ENCODE measurements at regions not wholly inside any gene's neighbourhood (a gene's known extent, or its start where the extent isn't known, plus 50 kb on each side); places are given as distances from the start of the nearest gene placed in this dataset.

DNA sequence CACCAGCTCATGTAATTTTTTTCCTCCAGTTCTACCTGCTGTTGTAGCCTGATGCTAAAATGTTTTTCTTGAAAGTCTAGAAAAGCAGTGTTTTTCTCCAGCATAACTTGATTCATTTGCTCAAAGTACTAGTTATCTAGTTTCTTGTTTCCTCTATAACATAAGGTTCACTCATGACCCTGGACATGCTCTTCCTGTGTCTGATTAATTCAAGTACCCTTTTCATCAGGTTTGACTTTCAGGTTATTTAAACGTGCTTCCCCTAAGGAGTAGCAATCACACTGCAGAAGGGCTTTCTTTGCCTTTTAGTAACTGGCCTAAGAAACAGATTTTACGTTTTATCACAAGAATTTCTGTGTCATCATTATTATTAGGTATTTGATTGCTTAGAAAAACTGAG, 66.8 kb upstream of the EGFL6 start:
- Histone ChIP-seq H3K4me1 (ENCODE audit: insufficient read depth, low read length) (no peaks in the 10 kb centered on the region), H3K9ac (ENCODE audit: insufficient read depth, low read depth, low read length) (no peak overlapping the region), H3K9me3 (ENCODE audit: low read length) (no peaks in the 10 kb centered on the region), H3K79me2 (ENCODE audit: insufficient read depth, low read length) (no peaks in the 10 kb centered on the region), H2AFZ (ENCODE audit: low read length) (no peak overlapping the region), H3K27me3 (ENCODE audit: control insufficient read depth in 1 of 2, insufficient read depth in 2 of 2, low read length in 2 of 2) (no peaks in the 10 kb centered on the region), H3K4me3 (replicated peaks in 1 of 3; ENCODE audit: insufficient read depth in 1 of 3, low read depth in 2 of 3, low read length in 3 of 3) (no peak overlapping the region), H3K36me3 (replicated peaks in 1 of 2; ENCODE audit: control insufficient read depth in 1 of 2, insufficient read depth in 2 of 2, low read length in 2 of 2) (no peaks in the 10 kb centered on the region), H3K4me2 (ENCODE audit: low read depth, low read length) (no peak overlapping the region), H3K27ac (ENCODE audit: extremely low read length, insufficient read depth, low read length) (no peak overlapping the region), H4K20me1 (ENCODE audit: insufficient read depth, low read length) (no peaks in the 10 kb centered on the region)
- intact Hi-C loops (cut with micrococcal nuclease; ENCODE audit: unreplicated experiment), result loop anchor here (10.0 kb wide), 1 partner anchor 232 kb away; the partner anchor contains the start of genes OFD1 and TRAPPC2
- DNase-seq (ENCODE audit: low spot score) (no peak), ATAC-seq (no peak), FAIRE-seq (no peak)
- WGBS (ENCODE audit: low lambda C conversion rate), result 0% methylated on average over 2 of the region's 2 CpGs
- no peak for TF ChIP-seq HOXA5 (CRISPR knock-in tag; IDR thresholded peaks at IDR 0.05)
- no peak for TF ChIP-seq RXRA (CRISPR knock-in tag; IDR thresholded peaks at IDR 0.05)
- no peak for TF ChIP-seq FOSL1 (CRISPR knock-in tag; IDR thresholded peaks at IDR 0.05; ENCODE audit: borderline replicate concordance)
- TF ChIP-seq SNRNP70 (IDR thresholded peaks at IDR 0.05; ENCODE audit: low read depth, low read length), result no peak
- no peak for TF ChIP-seq NR2F2 (IDR thresholded peaks at IDR 0.05; ENCODE audit: borderline replicate concordance, low read depth)
- no peak for TF ChIP-seq ZNF749 (CRISPR knock-in tag; IDR thresholded peaks at IDR 0.05; ENCODE audit: borderline replicate concordance)
- no peak for TF ChIP-seq PTBP1 (IDR thresholded peaks at IDR 0.05; ENCODE audit: low read depth, low read length, poor library complexity, severe bottlenecking)
- TF ChIP-seq PAX8 (CRISPR knock-in tag; IDR thresholded peaks at IDR 0.05; ENCODE audit: borderline replicate concordance), result no peak
- no peak for TF ChIP-seq CC2D1A (CRISPR knock-in tag; IDR thresholded peaks at IDR 0.05)
- TF ChIP-seq ZNF678 (CRISPR knock-in tag; IDR thresholded peaks at IDR 0.05), result no peak
- no peak for TF ChIP-seq KDM4B (CRISPR knock-in tag; IDR thresholded peaks at IDR 0.05)
- no peak for TF ChIP-seq ELF1 (CRISPR knock-in tag; IDR thresholded peaks at IDR 0.05)
- no peak for TF ChIP-seq ZBTB7A (CRISPR knock-in tag; IDR thresholded peaks at IDR 0.05)
- no peak for TF ChIP-seq POLR2A (IDR thresholded peaks at IDR 0.05; ENCODE audit: insufficient read depth in 1 of 2, low read depth in 2 of 2, low read length in 2 of 2)
- no peak for TF ChIP-seq RBAK (CRISPR knock-in tag; IDR thresholded peaks at IDR 0.05)
- TF ChIP-seq FIP1L1 (IDR thresholded peaks at IDR 0.05; ENCODE audit: borderline replicate concordance, insufficient read depth, low read depth, low read length), result no peak
- ChIA-PET CTCF (ENCODE audit: low intra/inter-chr PET ratio, low total read pairs) (no interaction called here), POLR2A (no interaction called here)
- in situ Hi-C loops (cut with HindIII; ENCODE audit: extremely low pct_ligation_motif_present, low pct_unique_long_range_greater_than_20kb), result loop anchor here (25.0 kb wide), 1 partner anchor 260 kb away; no protein-coding TSS in a partner anchor
- no TSS peak for BruUV-seq (replicated peaks)

Measured in HepG2 (cell line).